Astrocyte (in vitro differentiated cells and primary cell): ENCODE measurements at regions not wholly inside any gene's neighbourhood (a gene's known extent, or its start where the extent isn't known, plus 50 kb on each side); places are given as distances from the start of the nearest gene placed in this dataset.

Experiments used
- DNase-seq: peaks from one replicate; pipeline ENCODE4 v3.0.0-alpha.2; 2010; ENCODE audit warnings: low read depth
- FAIRE-seq: peaks from 2 replicates; lab custom pipeline; 2011; peaks lifted over from hg19 to GRCh38; lab: Jason Lieb, UNC
- H2AFZ ChIP-seq: 2 replicates; pipeline ENCODE4 v1.6.0; 2012; ENCODE audit warnings: low read depth, low read length, inconsistent platforms
- H3K27ac ChIP-seq: 2 replicates; pipeline ENCODE4 v1.5.1; 2011; ENCODE audit warnings: low read depth, low read length, inconsistent platforms
- H3K27me3 ChIP-seq: 2 replicates; pipeline ENCODE4 v1.6.0; 2011; ENCODE audit warnings: low read length, inconsistent platforms; ENCODE audit not compliant: insufficient read depth
- H3K36me3 ChIP-seq: 2 replicates; pipeline ENCODE4 v1.5.1; 2011; ENCODE audit warnings: low read length, inconsistent platforms; ENCODE audit not compliant: insufficient read depth
- H3K4me1 ChIP-seq: 2 replicates; pipeline ENCODE4 v1.5.1; 2011; ENCODE audit warnings: low read length, inconsistent platforms; ENCODE audit not compliant: insufficient read depth
- H3K4me2 ChIP-seq: 2 replicates; pipeline ENCODE4 v1.6.0; 2012; ENCODE audit warnings: low read length, inconsistent platforms
- H3K4me3 ChIP-seq: 2 replicates; pipeline ENCODE4 v1.5.1; 2011; ENCODE audit warnings: low read depth, mild to moderate bottlenecking, low read length, inconsistent platforms; ENCODE audit not compliant: insufficient read depth
- H3K79me2 ChIP-seq: 2 replicates; pipeline ENCODE4 v1.6.0; 2012; ENCODE audit warnings: mild to moderate bottlenecking, low read length, inconsistent platforms; ENCODE audit not compliant: insufficient read depth
- H3K9ac ChIP-seq: 2 replicates; pipeline ENCODE4 v1.6.0; 2012; ENCODE audit warnings: mild to moderate bottlenecking, low read length, inconsistent platforms
- H3K9me3 ChIP-seq: 2 replicates; pipeline ENCODE4 v1.5.1; 2012; ENCODE audit warnings: low read depth, mild to moderate bottlenecking, low read length, inconsistent platforms; ENCODE audit not compliant: insufficient read depth
- H4K20me1 ChIP-seq: 2 replicates; pipeline ENCODE4 v1.6.0; 2012; ENCODE audit warnings: low read length, inconsistent platforms; ENCODE audit not compliant: insufficient read depth
- H3K27ac Mint-ChIP-seq: one replicate; pipeline ENCODE4 v1.8.0; 2021; ENCODE audit warnings: mild to moderate bottlenecking, mixed read lengths; ENCODE audit not compliant: unreplicated experiment
- H3K27me3 Mint-ChIP-seq: one replicate; pipeline ENCODE4 v1.8.0; 2021; ENCODE audit warnings: low read depth, mixed read lengths; ENCODE audit not compliant: unreplicated experiment
- H3K36me3 Mint-ChIP-seq: one replicate; pipeline ENCODE4 v1.8.0; 2021; ENCODE audit warnings: low read depth, mixed read lengths; ENCODE audit not compliant: unreplicated experiment
- H3K4me1 Mint-ChIP-seq: one replicate; pipeline ENCODE4 v1.8.0; 2021; ENCODE audit warnings: low read depth, mixed read lengths; ENCODE audit not compliant: unreplicated experiment
- H3K4me3 Mint-ChIP-seq: one replicate; pipeline ENCODE4 v1.8.0; 2021; ENCODE audit warnings: mild to moderate bottlenecking, moderate library complexity, mixed read lengths; ENCODE audit not compliant: unreplicated experiment
- H3K9me3 Mint-ChIP-seq: one replicate; pipeline ENCODE4 v1.8.0; 2021; ENCODE audit warnings: mild to moderate bottlenecking, mixed read lengths; ENCODE audit not compliant: unreplicated experiment
- CTCF ChIP-seq: IDR thresholded peaks from 2 replicates; pipeline ENCODE4 v1.5.1; 2011; ENCODE audit warnings: low read depth, mild to moderate bottlenecking, inconsistent platforms, low read length, moderate library complexity; ENCODE audit not compliant: insufficient read depth
- EZH2 ChIP-seq: IDR thresholded peaks from 2 replicates; pipeline ENCODE4 v1.6.1; 2012; ENCODE audit warnings: mild to moderate bottlenecking, low read length, inconsistent platforms; ENCODE audit not compliant: insufficient read depth

- Histone ChIP-seq H3K4me3 (no peak overlapping the region), H2AFZ (no peak overlapping the region), H3K4me2 (no peak overlapping the region), H3K4me1 (no peaks in the 10 kb centered on the region), H3K27me3 (no peaks in the 10 kb centered on the region), H3K27ac (no peak overlapping the region), H3K9me3 (no peaks in the 10 kb centered on the region), H3K79me2 (no peaks in the 10 kb centered on the region), H3K36me3 (no peaks in the 10 kb centered on the region), H4K20me1 (no peaks in the 10 kb centered on the region), H3K9ac (no peak overlapping the region)
- FAIRE-seq, result no peak
- no peak overlapping the region for H3K27ac Mint-ChIP-seq
- DNase-seq, result no peak
- no peak for TF ChIP-seq EZH2
- TF ChIP-seq CTCF, result no peak
- H3K27me3 Mint-ChIP-seq, result no peaks in the 10 kb centered on the region
- no peaks in the 10 kb centered on the region for H3K4me1 Mint-ChIP-seq
- H3K4me3 Mint-ChIP-seq, result no peak overlapping the region
- H3K36me3 Mint-ChIP-seq, result no peaks in the 10 kb centered on the region
- no peaks in the 10 kb centered on the region for H3K9me3 Mint-ChIP-seq
Observed at GRCh38 chr6:119517428-119517827, 167.9 kb upstream of the MAN1A1 start.

- no peak overlapping the region for H3K9ac ChIP-seq
- FAIRE-seq, result no peak
- Mint-ChIP-seq H3K36me3 (no peaks in the 10 kb centered on the region), H3K4me3 (no peak overlapping the region), H3K27ac (no peak overlapping the region), H3K9me3 (no peaks in the 10 kb centered on the region), H3K4me1 (no peaks in the 10 kb centered on the region), H3K27me3 (no peaks in the 10 kb centered on the region)
- H3K27ac ChIP-seq, result no peak overlapping the region
- no peaks in the 10 kb centered on the region for H3K79me2 ChIP-seq
- no peaks in the 10 kb centered on the region for H4K20me1 ChIP-seq
- H3K4me1 ChIP-seq, result no peaks in the 10 kb centered on the region
- H3K27me3 ChIP-seq, result no peaks in the 10 kb centered on the region
- no peak overlapping the region for H2AFZ ChIP-seq
- H3K36me3 ChIP-seq, result no peaks in the 10 kb centered on the region
- TF ChIP-seq EZH2, result no peak
- TF ChIP-seq CTCF, result no peak
- no peak for DNase-seq
- no peaks in the 10 kb centered on the region for H3K9me3 ChIP-seq
- H3K4me3 ChIP-seq, result no peak overlapping the region
- H3K4me2 ChIP-seq, result no peak overlapping the region
Observed at GRCh38 chr6:119514345-119514744, 164.8 kb upstream of the MAN1A1 start.

GRCh38 chr6:119511024-119511423 lies 161.5 kb upstream of the MAN1A1 start:
- no peaks in the 10 kb centered on the region for H3K4me1 Mint-ChIP-seq
- H4K20me1 ChIP-seq, result no peaks in the 10 kb centered on the region
- H2AFZ ChIP-seq, result no peak overlapping the region
- H3K4me1 ChIP-seq, result no peaks in the 10 kb centered on the region
- H3K27me3 Mint-ChIP-seq, result no peaks in the 10 kb centered on the region
- DNase-seq (no peak), FAIRE-seq (no peak)
- no peaks in the 10 kb centered on the region for H3K9me3 ChIP-seq
- no peaks in the 10 kb centered on the region for H3K36me3 ChIP-seq
- H3K27me3 ChIP-seq, result no peaks in the 10 kb centered on the region
- no peaks in the 10 kb centered on the region for H3K36me3 Mint-ChIP-seq
- no peak overlapping the region for H3K9ac ChIP-seq
- H3K27ac ChIP-seq, result no peak overlapping the region
- no peak overlapping the region for H3K27ac Mint-ChIP-seq
- TF ChIP-seq EZH2, result no peak
- TF ChIP-seq CTCF, result no peak
- no peak overlapping the region for H3K4me2 ChIP-seq
- H3K4me3 Mint-ChIP-seq, result no peak overlapping the region
- no peaks in the 10 kb centered on the region for H3K9me3 Mint-ChIP-seq
- no peaks in the 10 kb centered on the region for H3K79me2 ChIP-seq
- H3K4me3 ChIP-seq, result no peak overlapping the region
